KOPT-K1 (cell line): ENCODE measurements at regions not wholly inside any gene's neighbourhood (a gene's known extent, or its start where the extent isn't known, plus 50 kb on each side); places are given as distances from the start of the nearest gene placed in this dataset.

Experiments
- H3K27ac ChIP-seq: fragments of 200-600 bp; sonication (generic); 2 replicates; pipeline ENCODE4 v1.5.1; 2016; ENCODE audit warnings: antibody characterized with exemption, mild to moderate bottlenecking, low read depth, low read length; ENCODE audit not compliant: poor library complexity, severe bottlenecking
- H3K36me3 ChIP-seq: fragments of 200-600 bp; sonication (generic); 2 replicates; pipeline ENCODE4 v1.5.1; 2017; ENCODE audit warnings: antibody characterized with exemption, mild to moderate bottlenecking, low read length, moderate library complexity; ENCODE audit not compliant: insufficient read depth
- H3K9me3 ChIP-seq: fragments of 200-600 bp; sonication (generic); 2 replicates; pipeline ENCODE4 v1.5.1; 2017; ENCODE audit warnings: antibody characterized with exemption, low read length, mild to moderate bottlenecking; ENCODE audit not compliant: insufficient read depth, poor library complexity, severe bottlenecking

- Histone ChIP-seq H3K36me3 (no peaks in the 10 kb centered on the region), H3K27ac (no peak overlapping the region), H3K9me3 (no peaks in the 10 kb centered on the region)
These were observed 190.3 kb upstream of the TAB2 start for GRCh38 chr6:149127212-149127611.

GRCh38 chr6:149128489-149129145 lies 188.9 kb upstream of the TAB2 start:
- no peaks in the 10 kb centered on the region for H3K9me3 ChIP-seq
- peak overlapping the region; percentile 29 for H3K27ac ChIP-seq
- H3K36me3 ChIP-seq, result no peaks in the 10 kb centered on the region

GRCh38 chr6:149129371-149130077 lies 188.0 kb upstream of the TAB2 start:
- H3K9me3 ChIP-seq, result no peaks in the 10 kb centered on the region
- H3K27ac ChIP-seq, result no peak overlapping the region
- no peaks in the 10 kb centered on the region for H3K36me3 ChIP-seq

GRCh38 chr6:149130090-149130489 lies 187.4 kb upstream of the TAB2 start:
- Histone ChIP-seq H3K36me3 (no peaks in the 10 kb centered on the region), H3K27ac (no peak overlapping the region), H3K9me3 (no peaks in the 10 kb centered on the region)

- no peak overlapping the region for H3K27ac ChIP-seq
- no peaks in the 10 kb centered on the region for H3K9me3 ChIP-seq
- H3K36me3 ChIP-seq, result no peaks in the 10 kb centered on the region
These were observed 187.0 kb upstream of the TAB2 start for GRCh38 chr6:149130508-149130907.

- no peaks in the 10 kb centered on the region for H3K9me3 ChIP-seq
- no peak overlapping the region for H3K27ac ChIP-seq
- no peaks in the 10 kb centered on the region for H3K36me3 ChIP-seq
These were observed 185.6 kb upstream of the TAB2 start for GRCh38 chr6:149131891-149132290.

- H3K27ac ChIP-seq, result no peak overlapping the region
- no peaks in the 10 kb centered on the region for H3K36me3 ChIP-seq
- H3K9me3 ChIP-seq, result no peaks in the 10 kb centered on the region
These were observed 185.2 kb upstream of the TAB2 start for GRCh38 chr6:149132336-149132735.

GRCh38 chr6:149134511-149134933 lies 183.0 kb upstream of the TAB2 start:
- Histone ChIP-seq H3K9me3 (no peaks in the 10 kb centered on the region), H3K36me3 (no peaks in the 10 kb centered on the region), H3K27ac (no peak overlapping the region)

- Histone ChIP-seq H3K27ac (no peak overlapping the region), H3K36me3 (no peaks in the 10 kb centered on the region), H3K9me3 (no peaks in the 10 kb centered on the region)
These were observed 181.7 kb upstream of the TAB2 start for GRCh38 chr6:149135809-149136208.

- no peak overlapping the region for H3K27ac ChIP-seq
- no peaks in the 10 kb centered on the region for H3K36me3 ChIP-seq
- no peaks in the 10 kb centered on the region for H3K9me3 ChIP-seq
These were observed 181.1 kb upstream of the TAB2 start for GRCh38 chr6:149136273-149136912.

GRCh38 chr6:149136913-149137286 lies 180.6 kb upstream of the TAB2 start:
- H3K9me3 ChIP-seq, result no peaks in the 10 kb centered on the region
- no peak overlapping the region for H3K27ac ChIP-seq
- no peaks in the 10 kb centered on the region for H3K36me3 ChIP-seq

- no peaks in the 10 kb centered on the region for H3K9me3 ChIP-seq
- H3K27ac ChIP-seq, result no peak overlapping the region
- no peaks in the 10 kb centered on the region for H3K36me3 ChIP-seq
These were observed 179.9 kb upstream of the TAB2 start for GRCh38 chr6:149137594-149137993.

- H3K36me3 ChIP-seq, result no peaks in the 10 kb centered on the region
- H3K9me3 ChIP-seq, result no peaks in the 10 kb centered on the region
- no peak overlapping the region for H3K27ac ChIP-seq
These were observed 179.4 kb upstream of the TAB2 start for GRCh38 chr6:149138089-149138488.

GRCh38 chr6:149138699-149139294 lies 178.7 kb upstream of the TAB2 start:
- no peaks in the 10 kb centered on the region for H3K36me3 ChIP-seq
- H3K9me3 ChIP-seq, result no peaks in the 10 kb centered on the region
- H3K27ac ChIP-seq, result no peak overlapping the region

- Histone ChIP-seq H3K36me3 (no peaks in the 10 kb centered on the region), H3K9me3 (no peaks in the 10 kb centered on the region), H3K27ac (peak overlapping the region; percentile 57)
These were observed 177.8 kb upstream of the TAB2 start for GRCh38 chr6:149139782-149140136.
